Naive thymus-derived CD4-positive, alpha-beta T cell (primary cell): ENCODE measurements at regions not wholly inside any gene's neighbourhood (a gene's known extent, or its start where the extent isn't known, plus 50 kb on each side); places are given as distances from the start of the nearest gene placed in this dataset.

ENCODE experiments used
- ATAC-seq: fragments of 150-1000 bp; cut with Tn5 transposase; 2 replicates; pipeline ENCODE4 v1.10.0; 2021; ENCODE audit warnings: mild to moderate bottlenecking, moderate library complexity
- CTCF ChIA-PET: fragments of 350-600 bp; sonication (Branson Sonifier 250); formaldehyde crosslinking; loops from one replicate; lab custom pipeline; 2021; ENCODE audit warnings: antibody characterized with exemption; lab: Charles Lee
- POLR2A ChIA-PET: fragments of 350-600 bp; sonication (Branson Sonifier 250); formaldehyde crosslinking; loops from one replicate; lab custom pipeline; 2021; ENCODE audit warnings: antibody characterized with exemption, inconsistent platforms; lab: Charles Lee
- DNase-seq, 9 donors: peaks; one replicate each; pipeline versions ENCODE4 v3.0.0 to v3.0.0-alpha.2; 2020 to 2022; ENCODE audit warnings: mixed read lengths in 1 of 9
- H3K27ac ChIP-seq: one replicate; pipeline ENCODE4 v1.7.0; 2013; ENCODE audit warnings: mild to moderate bottlenecking, low read depth, low read length, moderate library complexity
- H3K27me3 ChIP-seq, 2 donors: one replicate each; pipeline ENCODE4 v1.7.0; 2013; ENCODE audit warnings: low read length in 2 of 2, mild to moderate bottlenecking in 2 of 2, moderate library complexity in 2 of 2; ENCODE audit not compliant: control insufficient read depth in 2 of 2, insufficient read depth in 2 of 2
- H3K36me3 ChIP-seq, 3 experiments: 1 replicate in 2 of 3; 2 replicates in 1 of 3; pipeline ENCODE4 v1.7.0; 2013; ENCODE audit warnings: low read length in 3 of 3, mild to moderate bottlenecking in 3 of 3, moderate library complexity in 1 of 3; ENCODE audit not compliant: insufficient read depth in 3 of 3, control insufficient read depth in 2 of 3
- H3K4me1 ChIP-seq, 2 donors: one replicate each; pipeline ENCODE4 v1.7.0; 2013; ENCODE audit warnings: low read length in 2 of 2, mild to moderate bottlenecking in 2 of 2, moderate library complexity in 1 of 2; ENCODE audit not compliant: control insufficient read depth in 2 of 2, insufficient read depth in 2 of 2
- H3K4me3 ChIP-seq: 2 replicates; pipeline ENCODE4 v1.7.0; 2013; ENCODE audit warnings: mild to moderate bottlenecking, low read length
- H3K9me3 ChIP-seq, 3 experiments: 1 replicate in 2 of 3; 2 replicates in 1 of 3; pipeline ENCODE4 v1.7.0; 2013; ENCODE audit warnings: low read length in 3 of 3; ENCODE audit not compliant: control insufficient read depth in 2 of 3
- H3K27ac Mint-ChIP-seq, 9 donors: one replicate each; pipeline ENCODE4 v1.8.0; 2020 to 2022; ENCODE audit warnings: mixed read lengths in 9 of 9, mild to moderate bottlenecking in 8 of 9, moderate library complexity in 5 of 9, inconsistent platforms in 2 of 9
- H3K27me3 Mint-ChIP-seq, 5 donors: one replicate each; pipeline ENCODE4 v1.8.0; 2021 to 2022; ENCODE audit warnings: mixed read lengths in 5 of 5, mild to moderate bottlenecking in 1 of 5
- H3K36me3 Mint-ChIP-seq, 5 donors: one replicate each; pipeline ENCODE4 v1.8.0; 2020 to 2022; ENCODE audit warnings: mixed read lengths in 5 of 5, mild to moderate bottlenecking in 3 of 5, inconsistent platforms in 1 of 5
- H3K4me1 Mint-ChIP-seq, 7 donors: one replicate each; pipeline ENCODE4 v1.8.0; 2020 to 2022; ENCODE audit warnings: mixed read lengths in 7 of 7, mild to moderate bottlenecking in 3 of 7, inconsistent platforms in 1 of 7
- H3K4me3 Mint-ChIP-seq, 10 donors: one replicate each; pipeline ENCODE4 v1.8.0; 2020 to 2022; ENCODE audit warnings: mild to moderate bottlenecking in 10 of 10, mixed read lengths in 10 of 10, moderate library complexity in 6 of 10, inconsistent platforms in 2 of 10
- H3K9me3 Mint-ChIP-seq, 11 donors: one replicate each; pipeline ENCODE4 v1.8.0; 2020 to 2022; ENCODE audit warnings: mixed read lengths in 11 of 11, mild to moderate bottlenecking in 4 of 11, inconsistent platforms in 1 of 11, moderate library complexity in 1 of 11
- intact Hi-C, 2 donors: fragments of 100-400 bp; cut with micrococcal nuclease; formaldehyde crosslinking; loops; one replicate each; pipeline ENCODE4 v1.15.1; 2023

- Mint-ChIP-seq H3K9me3 (peaks cover 4 to 45% (median 12%) of the 10 kb centered on the region in 11 donors), H3K27ac (no peak overlapping the region), H3K4me1 (peaks cover 0 to 3% (median 0%) of the 10 kb centered on the region in 7 donors), H3K4me3 (no peak overlapping the region), H3K27me3 (no peaks in the 10 kb centered on the region), H3K36me3 (peaks cover 0 to 4% (median 0%) of the 10 kb centered on the region in 5 donors)
- Histone ChIP-seq H3K27me3 (no peaks in the 10 kb centered on the region), H3K4me3 (no peak overlapping the region), H3K9me3 (peaks cover 0 to 5% (median 0%) of the 10 kb centered on the region in 3 experiments), H3K27ac (no peak overlapping the region), H3K36me3 (no peaks in the 10 kb centered on the region), H3K4me1 (no peaks in the 10 kb centered on the region)
- ChIA-PET POLR2A (no interaction called here), CTCF (no interaction called here)
- DNase-seq (no peak), ATAC-seq (no peak)
- intact Hi-C loops = no loop called here
Observed at GRCh38 chr1:104468282-104468681, 718.6 kb downstream of the AMY1C start.

GRCh38 chr1:104476126-104476525, 726.4 kb downstream of the AMY1C start:
- Mint-ChIP-seq H3K4me3 (no peak overlapping the region), H3K4me1 (no peaks in the 10 kb centered on the region), H3K27me3 (no peaks in the 10 kb centered on the region), H3K9me3 (peaks cover 3 to 35% (median 7%) of the 10 kb centered on the region in 11 donors), H3K36me3 (no peaks in the 10 kb centered on the region), H3K27ac (no peak overlapping the region)
- Histone ChIP-seq H3K4me3 (no peak overlapping the region), H3K27me3 (no peaks in the 10 kb centered on the region), H3K9me3 (no peaks in the 10 kb centered on the region), H3K36me3 (no peaks in the 10 kb centered on the region), H3K4me1 (no peaks in the 10 kb centered on the region), H3K27ac (no peak overlapping the region)
- DNase-seq = no peak
- ChIA-PET CTCF (no interaction called here), POLR2A (no interaction called here)
- no peak for ATAC-seq
- intact Hi-C loops = no loop called here

GRCh38 chr1:104488296-104489015, 738.8 kb downstream of the AMY1C start:
- POLR2A ChIA-PET = no interaction called here
- H3K36me3 Mint-ChIP-seq = no peaks in the 10 kb centered on the region

GRCh38 chr1:104526158-104526795, 776.6 kb downstream of the AMY1C start:
- H3K4me3 ChIP-seq = no peak overlapping the region
- no peaks in the 10 kb centered on the region for H3K27me3 ChIP-seq
- H3K36me3 ChIP-seq = no peaks in the 10 kb centered on the region
- ATAC-seq (no peak), DNase-seq (no peak)
- no peaks in the 10 kb centered on the region for H3K4me1 Mint-ChIP-seq
- H3K9me3 Mint-ChIP-seq = peaks cover 0 to 16% (median 5%) of the 10 kb centered on the region in 11 donors
- H3K27ac ChIP-seq = no peak overlapping the region
- no peak overlapping the region for H3K27ac Mint-ChIP-seq
- peaks cover 0 to 3% (median 0%) of the 10 kb centered on the region in 3 experiments for H3K9me3 ChIP-seq
- no peaks in the 10 kb centered on the region for H3K27me3 Mint-ChIP-seq
- H3K36me3 Mint-ChIP-seq = no peaks in the 10 kb centered on the region
- CTCF ChIA-PET = no interaction called here
- POLR2A ChIA-PET = no interaction called here
- intact Hi-C loops = no loop called here
- no peak overlapping the region for H3K4me3 Mint-ChIP-seq
- no peaks in the 10 kb centered on the region for H3K4me1 ChIP-seq

More at GRCh38 chr1:104488296-104489015, 738.8 kb downstream of the AMY1C start:
- Mint-ChIP-seq H3K4me1 (no peaks in the 10 kb centered on the region), H3K4me3 (no peak overlapping the region), H3K27ac (no peak overlapping the region), H3K9me3 (peaks cover 0 to 34% (median 9%) of the 10 kb centered on the region in 11 donors), H3K27me3 (no peaks in the 10 kb centered on the region)
- H3K27me3 ChIP-seq = no peaks in the 10 kb centered on the region
- no peaks in the 10 kb centered on the region for H3K4me1 ChIP-seq
- CTCF ChIA-PET = no interaction called here
- H3K4me3 ChIP-seq = no peak overlapping the region
- no peaks in the 10 kb centered on the region for H3K9me3 ChIP-seq
- H3K27ac ChIP-seq = no peak overlapping the region
- no peak for DNase-seq
- intact Hi-C loops = no loop called here
- ATAC-seq = no peak
- no peaks in the 10 kb centered on the region for H3K36me3 ChIP-seq

- H3K27ac ChIP-seq = no peak overlapping the region
- peaks cover 0 to 3% (median 0%) of the 10 kb centered on the region in 3 experiments for H3K9me3 ChIP-seq
- H3K36me3 Mint-ChIP-seq = no peaks in the 10 kb centered on the region
- POLR2A ChIA-PET = no interaction called here
- DNase-seq (no peak), ATAC-seq (no peak)
- intact Hi-C loops = no loop called here
- H3K4me1 ChIP-seq = no peaks in the 10 kb centered on the region
- H3K4me3 Mint-ChIP-seq = no peak overlapping the region
- peaks cover 0 to 15% (median 6%) of the 10 kb centered on the region in 11 donors for H3K9me3 Mint-ChIP-seq
- CTCF ChIA-PET = no interaction called here
- no peak overlapping the region for H3K4me3 ChIP-seq
- H3K27ac Mint-ChIP-seq = no peak overlapping the region
- no peaks in the 10 kb centered on the region for H3K4me1 Mint-ChIP-seq
- no peaks in the 10 kb centered on the region for H3K27me3 ChIP-seq
- no peaks in the 10 kb centered on the region for H3K36me3 ChIP-seq
- H3K27me3 Mint-ChIP-seq = no peaks in the 10 kb centered on the region
Observed at GRCh38 chr1:104531990-104532389, 782.3 kb downstream of the AMY1C start.

- H3K4me1 ChIP-seq = no peaks in the 10 kb centered on the region
- intact Hi-C loops = no loop called here
- no peaks in the 10 kb centered on the region for H3K36me3 ChIP-seq
- no peaks in the 10 kb centered on the region for H3K27me3 ChIP-seq
- Mint-ChIP-seq H3K4me3 (no peak overlapping the region), H3K36me3 (no peaks in the 10 kb centered on the region), H3K27me3 (no peaks in the 10 kb centered on the region), H3K27ac (no peak overlapping the region), H3K4me1 (no peaks in the 10 kb centered on the region), H3K9me3 (peaks cover 0 to 18% (median 10%) of the 10 kb centered on the region in 11 donors)
- no peaks in the 10 kb centered on the region for H3K9me3 ChIP-seq
- ATAC-seq = no peak
- no peak overlapping the region for H3K4me3 ChIP-seq
- ChIA-PET CTCF (no interaction called here), POLR2A (no interaction called here)
- H3K27ac ChIP-seq = no peak overlapping the region
- no peak for DNase-seq
Observed at GRCh38 chr1:104574620-104575019, 824.9 kb downstream of the AMY1C start.

GRCh38 chr1:104592926-104593325, 843.2 kb downstream of the AMY1C start:
- H3K36me3 Mint-ChIP-seq = peaks cover 0 to 4% (median 0%) of the 10 kb centered on the region in 5 donors
- ChIA-PET CTCF (no interaction called here), POLR2A (no interaction called here)
- Histone ChIP-seq H3K9me3 (peaks cover 0 to 6% (median 0%) of the 10 kb centered on the region in 3 experiments), H3K4me1 (no peaks in the 10 kb centered on the region), H3K36me3 (no peaks in the 10 kb centered on the region), H3K27ac (no peak overlapping the region), H3K27me3 (no peaks in the 10 kb centered on the region), H3K4me3 (no peak overlapping the region)
- no peak overlapping the region for H3K4me3 Mint-ChIP-seq
- H3K9me3 Mint-ChIP-seq = peaks cover 0 to 38% (median 12%) of the 10 kb centered on the region in 11 donors
- intact Hi-C loops = no loop called here
- H3K27me3 Mint-ChIP-seq = no peaks in the 10 kb centered on the region
- DNase-seq (no peak), ATAC-seq (no peak)
- no peak overlapping the region for H3K27ac Mint-ChIP-seq
- no peaks in the 10 kb centered on the region for H3K4me1 Mint-ChIP-seq
